HG02885 (cell line): ENCODE measurements at regions not wholly inside any gene's neighbourhood (a gene's known extent, or its start where the extent isn't known, plus 50 kb on each side); places are given as distances from the start of the nearest gene placed in this dataset.
"Not testable (repeated sequence)": the region's sequence is repeated elsewhere in the genome, so short reads cannot be mapped to it uniquely, and the experiment has no call there.

Experiments
- ATAC-seq: cut with Tn5 transposase; IDR thresholded peaks from one replicate; pipeline ENCODE4 v1.9.1; 2021; ENCODE audit warnings: mild to moderate bottlenecking; ENCODE audit not compliant: unreplicated experiment, poor library complexity

- ATAC-seq = peak; percentile 92
Observed at GRCh38 chr7:104956753-104957450, 57.1 kb upstream of the KMT2E start.

GRCh38 chr7:104958371-104958865 is 55.6 kb upstream of the KMT2E start:
- no peak for ATAC-seq

GRCh38 chr7:104959483-104959882 is 54.5 kb upstream of the KMT2E start:
- not testable (repeated sequence) for ATAC-seq

- ATAC-seq = peak; percentile 34
Observed at GRCh38 chr7:104960741-104961448, 53.1 kb upstream of the KMT2E start.

GRCh38 chr7:104961821-104962220 is 52.2 kb upstream of the KMT2E start:
- ATAC-seq = no peak

GRCh38 chr7:104962781-104963180 is 51.2 kb upstream of the KMT2E start:
- ATAC-seq = no peak

- ATAC-seq = no peak
Observed at GRCh38 chr7:104963378-104963990, 50.5 kb upstream of the KMT2E start.

GRCh38 chr7:104963991-104964385 is 50.0 kb upstream of the KMT2E start:
- no peak for ATAC-seq
